ENCODE measurements at regions not wholly inside any gene's neighbourhood (a gene's known extent, or its start where the extent isn't known, plus 50 kb on each side); places are given as distances from the start of the nearest gene placed in this dataset.

DNA sequence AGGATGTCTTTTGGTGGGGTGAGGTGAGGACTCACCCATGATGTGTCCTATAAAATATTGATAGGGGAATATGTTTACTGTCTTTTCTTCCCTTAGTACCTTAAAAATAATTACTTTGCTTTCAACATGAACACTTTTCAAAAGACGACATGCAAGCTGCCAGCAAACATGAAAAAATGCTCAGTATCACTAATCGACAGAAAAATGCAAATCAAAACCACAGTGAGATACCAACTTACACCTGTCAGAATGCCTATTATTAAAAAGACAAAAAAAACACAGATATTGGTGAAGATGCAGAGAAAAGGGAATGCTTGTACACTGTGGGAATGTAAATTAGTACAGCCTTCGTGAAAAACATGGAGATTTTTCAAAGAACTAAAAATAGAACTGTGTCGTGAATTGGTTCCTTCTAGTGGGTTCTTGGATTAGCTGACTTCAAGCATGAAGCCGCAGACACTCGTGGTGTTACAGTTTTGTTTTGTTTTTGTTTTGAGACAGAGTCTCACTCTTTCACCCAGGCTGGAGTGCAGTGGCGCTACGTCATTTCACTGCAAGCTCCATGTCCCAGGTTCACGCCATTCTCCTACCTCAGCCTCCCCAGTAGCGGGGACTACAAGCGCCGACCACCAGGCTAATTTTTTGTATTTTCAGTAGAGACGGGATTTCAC is 160.9 kb downstream of the FGF9 start:
- TF ChIP-seq, protein P1, sequence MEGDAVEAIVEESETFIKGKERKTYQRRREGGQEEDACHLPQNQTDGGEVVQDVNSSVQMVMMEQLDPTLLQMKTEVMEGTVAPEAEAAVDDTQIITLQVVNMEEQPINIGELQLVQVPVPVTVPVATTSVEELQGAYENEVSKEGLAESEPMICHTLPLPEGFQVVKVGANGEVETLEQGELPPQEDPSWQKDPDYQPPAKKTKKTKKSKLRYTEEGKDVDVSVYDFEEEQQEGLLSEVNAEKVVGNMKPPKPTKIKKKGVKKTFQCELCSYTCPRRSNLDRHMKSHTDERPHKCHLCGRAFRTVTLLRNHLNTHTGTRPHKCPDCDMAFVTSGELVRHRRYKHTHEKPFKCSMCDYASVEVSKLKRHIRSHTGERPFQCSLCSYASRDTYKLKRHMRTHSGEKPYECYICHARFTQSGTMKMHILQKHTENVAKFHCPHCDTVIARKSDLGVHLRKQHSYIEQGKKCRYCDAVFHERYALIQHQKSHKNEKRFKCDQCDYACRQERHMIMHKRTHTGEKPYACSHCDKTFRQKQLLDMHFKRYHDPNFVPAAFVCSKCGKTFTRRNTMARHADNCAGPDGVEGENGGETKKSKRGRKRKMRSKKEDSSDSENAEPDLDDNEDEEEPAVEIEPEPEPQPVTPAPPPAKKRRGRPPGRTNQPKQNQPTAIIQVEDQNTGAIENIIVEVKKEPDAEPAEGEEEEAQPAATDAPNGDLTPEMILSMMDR (IDR thresholded peaks at IDR 0.05; ENCODE audit: poor library complexity, severe bottlenecking), result no peak
- no peaks in the 10 kb centered on the region for H3K27me3 ChIP-seq (ENCODE audit: insufficient read depth, poor library complexity, severe bottlenecking)
- ATAC-seq (ENCODE audit: low read depth) (no peak), DNase-seq (ENCODE audit: low spot score) (no peak)
- no peaks in the 10 kb centered on the region for H3K4me1 ChIP-seq (ENCODE audit: insufficient read depth, poor library complexity, severe bottlenecking)
- no peak overlapping the region for H3K4me3 ChIP-seq (ENCODE audit: severe bottlenecking)
- no peak overlapping the region for H3K27ac ChIP-seq (ENCODE audit: poor library complexity, severe bottlenecking)
- no peaks in the 10 kb centered on the region for H3K9me3 ChIP-seq (ENCODE audit: severe bottlenecking)
- H3K36me3 ChIP-seq (ENCODE audit: low read depth), result no peaks in the 10 kb centered on the region

DNA sequence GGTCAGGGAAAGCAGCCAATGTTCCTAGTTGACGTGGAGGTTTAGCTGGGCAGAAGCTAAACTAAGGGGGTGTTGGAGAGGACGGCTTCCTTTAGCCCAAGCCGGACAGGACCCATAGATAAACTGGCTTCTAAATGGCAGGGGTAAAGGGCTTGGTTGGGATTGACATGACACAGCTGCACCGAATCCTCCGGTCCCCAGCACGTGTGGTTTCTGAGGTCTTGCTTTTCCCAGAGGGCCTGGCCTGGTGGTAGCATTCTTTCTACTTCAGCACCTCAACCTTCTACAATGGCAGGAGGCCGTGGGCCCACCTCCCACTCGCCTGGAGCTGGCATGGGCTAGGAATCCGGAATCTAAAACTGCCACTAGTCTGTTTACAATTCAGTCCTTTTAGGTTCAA is 163.0 kb downstream of the FGF9 start:
- Histone ChIP-seq H3K36me3 (ENCODE audit: low read depth) (no peaks in the 10 kb centered on the region), H3K4me1 (ENCODE audit: insufficient read depth, poor library complexity, severe bottlenecking) (no peaks in the 10 kb centered on the region), H3K27ac (ENCODE audit: poor library complexity, severe bottlenecking) (no peak overlapping the region), H3K9me3 (ENCODE audit: severe bottlenecking) (no peaks in the 10 kb centered on the region), H3K4me3 (ENCODE audit: severe bottlenecking) (no peak overlapping the region), H3K27me3 (ENCODE audit: insufficient read depth, poor library complexity, severe bottlenecking) (no peaks in the 10 kb centered on the region)
- no peak for DNase-seq (ENCODE audit: low spot score)
- ATAC-seq (ENCODE audit: low read depth), result no peak
- TF ChIP-seq, protein P1 (IDR thresholded peaks at IDR 0.05; ENCODE audit: poor library complexity, severe bottlenecking), result no peak

DNA sequence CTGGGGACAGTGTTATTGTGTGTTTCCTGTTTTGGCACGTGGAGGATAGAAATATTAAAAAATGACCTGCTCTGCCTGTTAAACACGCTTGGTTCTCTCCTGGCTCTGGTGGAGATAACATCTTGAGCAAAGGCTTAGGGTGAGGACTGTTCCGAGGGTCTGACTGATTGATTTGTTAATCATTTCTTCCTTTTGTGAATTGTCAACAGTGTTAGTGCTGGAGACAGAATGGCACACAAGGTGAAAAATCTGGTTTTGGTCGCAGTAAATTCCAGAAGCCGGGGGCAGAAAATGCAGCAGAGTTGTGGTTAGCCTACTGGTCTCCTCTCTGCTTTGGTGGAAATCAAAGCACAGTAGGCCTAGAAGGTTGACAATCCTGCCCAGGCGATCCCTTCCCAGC is 163.6 kb downstream of the FGF9 start:
- Histone ChIP-seq H3K9me3 (ENCODE audit: severe bottlenecking) (no peaks in the 10 kb centered on the region), H3K4me3 (ENCODE audit: severe bottlenecking) (no peak overlapping the region), H3K36me3 (ENCODE audit: low read depth) (no peaks in the 10 kb centered on the region), H3K4me1 (ENCODE audit: insufficient read depth, poor library complexity, severe bottlenecking) (no peaks in the 10 kb centered on the region), H3K27me3 (ENCODE audit: insufficient read depth, poor library complexity, severe bottlenecking) (no peaks in the 10 kb centered on the region), H3K27ac (ENCODE audit: poor library complexity, severe bottlenecking) (no peak overlapping the region)
- TF ChIP-seq, protein P1 (IDR thresholded peaks at IDR 0.05; ENCODE audit: poor library complexity, severe bottlenecking), result no peak
- ATAC-seq (ENCODE audit: low read depth) (no peak), DNase-seq (ENCODE audit: low spot score) (no peak)

DNA sequence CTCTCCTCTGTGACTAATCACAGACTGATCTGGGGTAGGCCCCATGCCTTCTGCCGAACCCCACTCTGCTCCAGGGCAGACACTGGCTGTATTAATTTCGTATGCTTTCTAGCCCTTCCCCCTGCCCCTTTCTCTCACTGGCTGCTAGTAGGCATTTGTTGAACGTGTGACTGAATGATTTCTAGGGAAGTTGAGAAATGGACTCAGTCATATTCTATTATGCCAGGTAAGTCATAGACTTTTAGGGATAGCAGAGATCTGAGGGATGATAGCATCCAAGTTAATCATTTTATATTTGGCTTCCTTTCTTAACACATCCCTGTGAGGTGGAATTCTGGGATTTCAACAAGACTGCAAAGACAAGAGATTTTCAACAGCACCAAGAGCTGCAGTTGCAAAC is 166.4 kb downstream of the FGF9 start:
- TF ChIP-seq, protein P1 (IDR thresholded peaks at IDR 0.05; ENCODE audit: poor library complexity, severe bottlenecking), result no peak
- Histone ChIP-seq H3K9me3 (ENCODE audit: severe bottlenecking) (no peaks in the 10 kb centered on the region), H3K4me1 (ENCODE audit: insufficient read depth, poor library complexity, severe bottlenecking) (no peaks in the 10 kb centered on the region), H3K27me3 (ENCODE audit: insufficient read depth, poor library complexity, severe bottlenecking) (no peaks in the 10 kb centered on the region), H3K36me3 (ENCODE audit: low read depth) (no peaks in the 10 kb centered on the region), H3K4me3 (ENCODE audit: severe bottlenecking) (no peak overlapping the region), H3K27ac (ENCODE audit: poor library complexity, severe bottlenecking) (no peak overlapping the region)
- no peak for DNase-seq (ENCODE audit: low spot score)
- ATAC-seq (ENCODE audit: low read depth), result no peak

DNA sequence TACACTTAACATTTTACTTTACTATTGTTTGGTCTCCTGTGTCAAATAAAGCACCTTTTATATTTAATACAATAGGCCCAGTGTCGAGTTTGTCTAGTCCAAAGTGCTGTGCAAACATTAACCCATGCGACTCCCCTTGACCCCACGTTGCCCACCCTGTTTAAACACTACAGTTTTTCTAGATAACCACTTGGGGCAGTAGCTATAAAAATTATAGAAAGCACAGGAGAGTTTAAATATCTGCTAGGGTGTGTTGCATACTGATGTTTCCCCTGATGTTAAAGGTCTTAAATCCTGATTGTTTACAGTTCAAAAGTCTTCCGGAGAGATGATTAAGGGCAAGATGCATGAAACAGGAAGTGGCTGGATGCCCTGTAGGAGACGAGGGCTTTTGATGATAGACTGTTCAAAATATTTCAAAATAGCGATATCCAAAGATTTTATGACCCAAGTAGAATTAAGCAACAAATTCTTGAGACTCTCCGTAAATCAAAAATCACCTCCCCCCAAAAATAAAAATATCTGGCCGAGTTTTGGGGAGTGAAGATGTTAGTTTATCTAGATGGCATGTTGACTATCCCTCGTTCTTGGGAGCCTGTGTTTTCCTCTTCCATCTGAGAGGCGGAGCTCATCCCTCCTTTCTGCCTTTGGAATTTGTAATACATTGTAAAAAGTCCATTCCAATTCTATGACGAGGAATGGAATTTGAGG is 167.1 kb downstream of the FGF9 start:
- no peak for DNase-seq (ENCODE audit: low spot score)
- no peaks in the 10 kb centered on the region for H3K36me3 ChIP-seq (ENCODE audit: low read depth)
- H3K4me1 ChIP-seq (ENCODE audit: insufficient read depth, poor library complexity, severe bottlenecking), result no peaks in the 10 kb centered on the region
- ATAC-seq (ENCODE audit: low read depth), result no peak
- no peaks in the 10 kb centered on the region for H3K9me3 ChIP-seq (ENCODE audit: severe bottlenecking)
- TF ChIP-seq, protein P1 (IDR thresholded peaks at IDR 0.05; ENCODE audit: poor library complexity, severe bottlenecking), result no peak
- H3K27ac ChIP-seq (ENCODE audit: poor library complexity, severe bottlenecking), result no peak overlapping the region
- no peak overlapping the region for H3K4me3 ChIP-seq (ENCODE audit: severe bottlenecking)
- H3K27me3 ChIP-seq (ENCODE audit: insufficient read depth, poor library complexity, severe bottlenecking), result no peaks in the 10 kb centered on the region
